ENCODE measurements at regions not wholly inside any gene's neighbourhood (a gene's known extent, or its start where the extent isn't known, plus 50 kb on each side); places are given as distances from the start of the nearest gene placed in this dataset.

- no peak for TF ChIP-seq CTCF (IDR thresholded peaks at IDR 0.05; ENCODE audit: extremely low read depth, insufficient read depth, missing control alignments)
- in situ Hi-C loops (cut with MboI; ENCODE audit: low pct_unique_long_range_greater_than_20kb, low sequenced_read_pairs, unreplicated experiment): no loop called here
- DNase-seq (ENCODE audit: low spot score): no peak
Observed at GRCh38 chr1:214108097-214108446, 120.3 kb downstream of the PROX1 start.

DNA sequence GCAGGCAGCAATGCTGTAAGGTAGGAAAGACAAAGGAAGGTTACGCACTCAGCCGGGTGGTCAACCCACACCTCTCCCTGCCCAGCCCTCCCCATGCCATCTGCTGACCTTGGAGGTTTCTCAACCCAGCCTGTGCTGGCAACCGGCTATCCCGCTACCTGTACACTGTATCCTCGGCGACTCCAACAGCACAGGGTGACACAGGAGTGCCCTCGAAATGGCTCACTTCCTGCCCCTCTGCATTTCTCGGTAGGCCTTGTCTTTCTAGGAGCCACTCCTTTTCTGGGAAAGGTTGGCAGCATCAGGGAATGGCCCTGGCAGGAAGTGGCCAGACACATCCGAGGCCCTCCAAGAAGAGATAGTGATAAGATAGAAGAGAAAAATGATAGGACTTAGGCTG is 124.0 kb downstream of the PROX1 start:
- DNase-seq (ENCODE audit: low spot score): no peak
- TF ChIP-seq CTCF (IDR thresholded peaks at IDR 0.05; ENCODE audit: extremely low read depth, insufficient read depth, missing control alignments): no peak
- in situ Hi-C loops (cut with MboI; ENCODE audit: low pct_unique_long_range_greater_than_20kb, low sequenced_read_pairs, unreplicated experiment): no loop called here

- DNase-seq (ENCODE audit: low spot score): no peak
- in situ Hi-C loops (cut with MboI; ENCODE audit: low pct_unique_long_range_greater_than_20kb, low sequenced_read_pairs, unreplicated experiment): no loop called here
- TF ChIP-seq CTCF (IDR thresholded peaks at IDR 0.05; ENCODE audit: extremely low read depth, insufficient read depth, missing control alignments): no peak
Observed at GRCh38 chr1:214116258-214116657, 128.5 kb downstream of the PROX1 start.

- TF ChIP-seq CTCF (IDR thresholded peaks at IDR 0.05; ENCODE audit: extremely low read depth, insufficient read depth, missing control alignments): no peak
- in situ Hi-C loops (cut with MboI; ENCODE audit: low pct_unique_long_range_greater_than_20kb, low sequenced_read_pairs, unreplicated experiment): no loop called here
- no peak for DNase-seq (ENCODE audit: low spot score)
Observed at GRCh38 chr1:214117780-214118179, 130.0 kb downstream of the PROX1 start.

DNA sequence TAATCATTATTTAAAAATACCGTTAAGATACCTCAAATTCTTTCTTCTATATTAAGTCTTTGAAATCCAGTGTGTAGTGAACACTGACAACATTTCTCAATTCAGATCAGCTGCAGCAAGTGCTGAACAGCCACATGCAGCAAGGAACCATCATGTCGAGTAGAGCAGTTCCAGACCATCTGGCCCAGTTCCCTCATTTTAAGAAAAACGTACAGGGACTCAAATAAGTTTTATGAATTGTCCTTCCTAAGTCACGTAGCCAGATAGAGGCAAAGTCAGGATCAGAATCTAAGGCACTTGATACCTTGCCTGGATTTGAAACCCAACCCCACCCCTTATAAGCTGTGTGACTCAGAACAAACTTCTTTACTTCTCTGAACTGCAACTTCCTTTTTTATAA is 132.4 kb downstream of the PROX1 start:
- no peak for TF ChIP-seq CTCF (IDR thresholded peaks at IDR 0.05; ENCODE audit: extremely low read depth, insufficient read depth, missing control alignments)
- DNase-seq (ENCODE audit: low spot score): no peak
- in situ Hi-C loops (cut with MboI; ENCODE audit: low pct_unique_long_range_greater_than_20kb, low sequenced_read_pairs, unreplicated experiment): loop anchor here (10.0 kb wide), 1 partner anchor 995 kb away; no protein-coding TSS in a partner anchor

DNA sequence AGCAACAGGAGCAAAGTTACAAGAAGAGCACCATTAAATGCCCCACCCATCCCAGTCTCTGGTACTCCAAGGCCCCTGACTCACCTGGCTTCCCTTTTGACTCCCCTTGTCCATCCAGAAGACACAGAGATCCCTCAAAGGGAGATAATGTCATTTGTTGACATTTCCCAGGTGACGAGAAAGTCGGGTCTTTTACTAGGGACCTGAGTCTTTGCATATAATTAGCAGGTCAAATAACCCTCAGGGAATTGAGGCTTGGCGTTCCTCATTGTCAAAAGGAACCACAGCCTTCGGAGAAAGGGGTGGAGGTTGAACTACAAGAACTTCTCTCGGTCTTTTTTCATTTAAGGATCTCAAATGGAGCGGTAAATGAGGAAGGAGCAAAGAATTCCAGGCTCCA is 133.2 kb downstream of the PROX1 start:
- in situ Hi-C loops (cut with MboI; ENCODE audit: low pct_unique_long_range_greater_than_20kb, low sequenced_read_pairs, unreplicated experiment): loop anchor here (10.0 kb wide), 1 partner anchor 996 kb away; no protein-coding TSS in a partner anchor
- no peak for TF ChIP-seq CTCF (IDR thresholded peaks at IDR 0.05; ENCODE audit: extremely low read depth, insufficient read depth, missing control alignments)
- DNase-seq (ENCODE audit: low spot score): no peak

- DNase-seq (ENCODE audit: low spot score): no peak
- TF ChIP-seq CTCF (IDR thresholded peaks at IDR 0.05; ENCODE audit: extremely low read depth, insufficient read depth, missing control alignments): no peak
- in situ Hi-C loops (cut with MboI; ENCODE audit: low pct_unique_long_range_greater_than_20kb, low sequenced_read_pairs, unreplicated experiment): loop anchor here (10.0 kb wide), 1 partner anchor 997 kb away; no protein-coding TSS in a partner anchor
Observed at GRCh38 chr1:214122110-214122509, 134.3 kb downstream of the PROX1 start.
